GM15510 (cell line): ENCODE measurements at regions not wholly inside any gene's neighbourhood (a gene's known extent, or its start where the extent isn't known, plus 50 kb on each side); places are given as distances from the start of the nearest gene placed in this dataset.

Source experiments
- POLR2A ChIP-seq: IDR thresholded peaks from 3 replicates; pipeline ENCODE4 v1.6.1; 2011; ENCODE audit warnings: borderline replicate concordance; ENCODE audit not compliant: insufficient read length; ENCODE audit errors: extremely low read depth

DNA sequence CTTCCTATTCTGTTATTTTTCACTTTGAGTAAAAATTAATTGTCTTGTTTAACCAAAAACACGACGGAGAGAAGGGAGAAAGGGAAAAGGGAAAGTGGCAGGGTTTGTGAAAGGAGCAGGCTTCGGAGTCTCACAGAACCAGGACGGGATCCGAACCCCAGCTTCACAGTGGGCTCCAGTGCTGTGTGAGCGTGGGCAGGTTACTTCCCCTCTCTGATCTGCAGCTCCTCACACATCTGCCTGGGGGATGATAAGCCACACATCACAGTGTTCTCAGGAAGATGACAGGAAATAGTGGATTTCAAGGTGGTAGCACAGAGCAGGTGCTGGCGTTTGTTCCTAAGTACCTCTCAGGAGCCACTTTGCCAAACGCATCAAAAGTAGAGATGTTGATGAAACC, 94.2 kb upstream of the GPR26 start:
- no peak for TF ChIP-seq POLR2A

- TF ChIP-seq POLR2A: no peak
Observed at GRCh38 chr10:123573236-123574108, 92.7 kb upstream of the GPR26 start.

- TF ChIP-seq POLR2A: no peak
Observed at GRCh38 chr10:123574109-123574698, 92.0 kb upstream of the GPR26 start.

DNA sequence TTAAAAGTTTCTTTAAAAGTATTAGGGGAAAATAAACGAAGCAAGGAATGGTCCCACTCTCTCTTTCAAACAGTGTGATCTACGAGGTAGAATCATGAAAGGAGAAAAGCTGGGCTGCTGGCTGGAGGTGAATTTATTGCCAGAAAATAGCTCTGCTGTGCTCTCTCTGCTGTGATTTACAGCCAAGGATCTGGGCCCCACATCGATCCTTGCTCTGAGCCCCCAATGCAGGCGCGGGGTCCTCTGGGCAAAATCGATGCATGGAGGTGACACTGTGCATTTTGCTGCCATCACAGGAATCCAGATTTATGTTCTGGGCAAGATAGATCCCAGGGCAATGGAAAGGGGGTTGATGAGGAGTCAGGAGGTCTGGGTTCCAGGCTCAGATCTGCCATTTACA, 91.0 kb upstream of the GPR26 start:
- no peak for TF ChIP-seq POLR2A

GRCh38 chr10:123576706-123577105, 89.4 kb upstream of the GPR26 start:
- no peak for TF ChIP-seq POLR2A

DNA sequence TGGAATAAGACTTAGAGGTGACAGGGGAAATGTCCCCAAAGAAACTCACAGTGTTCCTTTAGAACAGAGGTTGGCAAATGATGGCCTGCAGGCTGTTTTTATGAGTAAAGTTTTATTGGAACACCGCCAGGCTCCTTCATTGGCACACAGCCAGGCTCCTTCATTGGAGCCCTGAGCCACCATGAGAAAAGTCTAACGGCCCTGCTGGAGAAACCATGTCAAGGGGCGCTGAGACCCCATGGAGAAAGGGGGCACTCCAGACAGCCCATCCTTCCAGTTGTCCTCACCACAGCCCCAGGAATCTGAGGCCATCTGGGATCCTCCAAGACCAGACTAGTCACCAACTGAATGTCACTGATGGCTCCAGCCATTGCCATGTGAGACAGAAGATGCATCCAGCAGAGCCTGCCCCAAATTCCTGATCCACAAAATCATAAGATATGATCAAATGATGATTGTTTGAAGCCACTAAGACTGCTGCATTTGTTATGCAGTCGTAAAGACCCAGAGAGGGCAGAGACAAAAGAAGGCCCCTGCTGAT, 88.2 kb upstream of the GPR26 start:
- no peak for TF ChIP-seq POLR2A

DNA sequence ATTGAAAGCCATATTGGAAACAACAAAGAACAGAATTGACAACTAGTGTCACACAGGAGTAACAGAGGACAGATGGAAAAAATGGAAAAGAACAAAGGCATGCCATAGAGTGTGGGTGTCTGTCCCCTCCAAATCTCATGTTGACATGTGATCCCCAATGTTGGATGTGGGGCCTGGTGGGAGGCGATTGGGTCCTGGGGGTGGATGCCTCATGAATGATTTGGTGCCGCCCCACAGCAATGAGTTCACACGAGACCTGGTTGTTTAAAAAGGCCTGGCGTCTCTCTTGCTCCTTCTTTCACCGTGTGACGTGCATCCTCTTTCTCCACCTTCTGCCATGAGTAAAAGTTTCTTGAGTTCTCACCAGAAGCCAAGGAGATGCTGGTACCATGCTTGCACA, 87.4 kb upstream of the GPR26 start:
- TF ChIP-seq POLR2A: no peak

GRCh38 chr10:123579675-123580074, 86.5 kb upstream of the GPR26 start:
- no peak for TF ChIP-seq POLR2A

- TF ChIP-seq POLR2A: no peak
Observed at GRCh38 chr10:123580426-123580825, 85.7 kb upstream of the GPR26 start.

GRCh38 chr10:123581656-123582055, 84.5 kb upstream of the GPR26 start:
- TF ChIP-seq POLR2A: no peak

DNA sequence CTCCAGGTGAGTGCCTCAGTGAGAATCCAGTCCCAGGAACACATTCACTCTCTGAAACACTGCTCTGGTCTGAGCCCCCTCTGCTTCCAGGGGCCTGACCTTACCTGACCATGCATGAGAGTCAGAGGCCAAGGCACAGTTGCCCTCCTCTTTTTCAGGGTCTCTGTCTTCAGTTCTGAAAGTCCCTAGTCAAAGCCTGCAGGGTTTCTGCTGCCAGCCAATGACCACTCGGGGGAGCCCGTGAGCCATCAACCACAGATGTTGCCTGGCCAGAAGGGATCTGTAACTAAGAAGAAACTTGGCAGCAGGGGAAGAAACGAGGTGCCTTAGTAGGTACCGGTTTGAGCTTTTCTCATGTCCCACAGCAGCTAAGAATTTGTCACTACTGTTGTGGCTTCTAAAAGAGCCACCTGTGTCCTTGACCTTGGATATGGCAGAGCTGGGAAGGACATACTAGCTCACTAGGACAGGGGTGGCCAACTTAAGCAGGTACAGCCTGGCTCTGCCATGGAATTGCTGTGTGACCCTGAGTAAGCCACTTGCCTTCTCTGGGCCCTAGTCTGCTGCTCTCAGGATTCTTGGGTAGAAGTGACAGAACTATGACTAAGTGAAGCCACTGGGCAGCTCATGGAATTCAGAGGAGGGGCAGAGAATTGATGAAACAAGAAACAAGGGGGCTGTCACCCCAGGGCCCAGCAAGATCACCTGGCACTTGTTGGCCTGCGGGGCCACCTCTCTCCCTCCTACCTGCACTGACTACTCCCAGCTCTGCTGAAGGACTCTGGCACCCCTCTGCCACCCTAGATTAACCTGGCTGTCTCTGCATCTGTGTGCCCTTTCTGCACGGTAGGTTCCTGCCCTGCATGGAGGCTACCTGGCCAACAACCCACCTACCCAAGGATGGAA, 83.8 kb upstream of the GPR26 start:
- no peak for TF ChIP-seq POLR2A

- TF ChIP-seq POLR2A: no peak
Observed at GRCh38 chr10:123583639-123584418, 82.3 kb upstream of the GPR26 start.

GRCh38 chr10:123584419-123584775, 81.8 kb upstream of the GPR26 start:
- TF ChIP-seq POLR2A: no peak
